GM12878 (cell line): ENCODE measurements at regions not wholly inside any gene's neighbourhood (a gene's known extent, or its start where the extent isn't known, plus 50 kb on each side); places are given as distances from the start of the nearest gene placed in this dataset.

Source experiments
- ATAC-seq: fragments of 200-7000 bp; cut with Tn5 transposase; 3 replicates; pipeline ENCODE4 v1.9.1; 2020; ENCODE audit warnings: mild to moderate bottlenecking, moderate library complexity
- BruUV-seq: library from RNA; stranded (reverse); fragments of 400-500 nt; replicated peaks from 2 replicates; lab custom pipeline; 2021; lab: Mats Ljungman, UMichigan
- CTCF ChIA-PET: fragments of 300-600 bp; sonication (Branson Sonifier 250); formaldehyde crosslinking; extraction: SDS; loops from one replicate; lab custom pipeline; 2021; ENCODE audit warnings: inconsistent platforms; lab: Yijun Ruan, JAX
- POLR2A ChIA-PET: fragments of 350-600 bp; formaldehyde crosslinking; extraction: SDS; loops from one replicate; lab custom pipeline; 2021; ENCODE audit warnings: inconsistent platforms; lab: Charles Lee
- RAD21 ChIA-PET: fragments of 300-600 bp; sonication (Branson Sonifier 250); formaldehyde crosslinking; loops from one replicate; lab custom pipeline; 2023; ENCODE audit warnings: antibody characterized with exemption; ENCODE audit not compliant: unreplicated experiment; lab: Charles Lee
- SMC1A ChIA-PET: fragments of 300-600 bp; sonication (Branson Sonifier 250); formaldehyde crosslinking; loops from one replicate; lab custom pipeline; 2023; ENCODE audit not compliant: unreplicated experiment, uncharacterized antibody; lab: Charles Lee
- DNase-seq: peaks from one replicate; pipeline ENCODE4 v3.0.0-alpha.2; 2011; ENCODE audit warnings: low read depth, low spot score
- FAIRE-seq: peaks from 3 replicates; lab custom pipeline; 2011; peaks lifted over from hg19 to GRCh38; lab: Jason Lieb, UNC
- H2AFZ ChIP-seq: 2 replicates; pipeline ENCODE4 v1.6.0; 2011; ENCODE audit warnings: low read depth, low read length, control low read depth; ENCODE audit not compliant: control insufficient read depth
- H3K27ac ChIP-seq: 2 replicates; pipeline ENCODE4 v1.5.1; 2011; ENCODE audit warnings: control low read depth; ENCODE audit not compliant: control insufficient read depth, insufficient read depth
- H3K27me3 ChIP-seq, 2 experiments: replicated peaks in 1 of 2; 2 replicates each; pipeline versions ENCODE4 v1.6.0 to v1.6.1; 2011; ENCODE audit warnings: low read length in 1 of 2; ENCODE audit not compliant: control insufficient read depth in 2 of 2, insufficient read depth in 2 of 2
- H3K36me3 ChIP-seq, 2 experiments: 2 replicates each; pipeline ENCODE4 v1.5.1; 2011; ENCODE audit warnings: low read length in 1 of 2; ENCODE audit not compliant: control insufficient read depth in 2 of 2, insufficient read depth in 2 of 2
- H3K4me1 ChIP-seq: 2 replicates; pipeline ENCODE4 v1.6.1; 2011; ENCODE audit warnings: mild to moderate bottlenecking, low read length, moderate library complexity, mixed read lengths; ENCODE audit not compliant: control insufficient read depth, insufficient read depth
- H3K4me2 ChIP-seq: 2 replicates; pipeline ENCODE4 v1.6.0; 2011; ENCODE audit warnings: control low read depth; ENCODE audit not compliant: control insufficient read depth, insufficient read depth
- H3K4me3 ChIP-seq: fragments of 200-600 bp; sonication (generic); 2 replicates; pipeline ENCODE4 v1.5.1; 2016
- H3K79me2 ChIP-seq: 2 replicates; pipeline ENCODE4 v1.6.0; 2011; ENCODE audit warnings: low read length; ENCODE audit not compliant: control insufficient read depth, insufficient read depth
- H3K9ac ChIP-seq: 2 replicates; pipeline ENCODE4 v1.8.0; 2011; ENCODE audit warnings: low read length, control low read depth, mixed read lengths; ENCODE audit not compliant: control insufficient read depth, insufficient read depth
- H3K9me3 ChIP-seq: replicated peaks from 3 replicates; pipeline ENCODE4 v1.5.1; 2011; ENCODE audit warnings: mild to moderate bottlenecking, low read length; ENCODE audit not compliant: control insufficient read depth, insufficient read depth
- H4K20me1 ChIP-seq: 2 replicates; pipeline ENCODE4 v1.6.0; 2011; ENCODE audit not compliant: control insufficient read depth, insufficient read depth
- CHD1 ChIP-seq: IDR thresholded peaks from 2 replicates; pipeline ENCODE4 v1.6.1; 2012; ENCODE audit warnings: low read depth, low read length, improper control_type of control experiment
- CREM ChIP-seq: IDR thresholded peaks from 2 replicates; pipeline ENCODE4 v1.6.1; 2014; ENCODE audit warnings: antibody characterized with exemption, low read depth
- E4F1 ChIP-seq: fragments of 450-650 bp; IDR thresholded peaks from 2 replicates; pipeline ENCODE4 v1.6.1; 2018; ENCODE audit warnings: borderline replicate concordance, mild to moderate bottlenecking; ENCODE audit not compliant: partially characterized antibody
- MEF2B ChIP-seq: fragments of 450-650 bp; IDR thresholded peaks from 2 replicates; pipeline ENCODE4 v1.6.1; 2018; ENCODE audit warnings: mild to moderate bottlenecking, moderate library complexity; ENCODE audit not compliant: partially characterized antibody, poor library complexity, severe bottlenecking
- MLLT1 ChIP-seq: fragments of 450-650 bp; IDR thresholded peaks from 2 replicates; pipeline ENCODE4 v1.6.1; 2016; ENCODE audit warnings: mild to moderate bottlenecking
- NR2F1 ChIP-seq: fragments of 450-650 bp; conservative IDR thresholded peaks from 2 replicates; pipeline ENCODE4 v1.6.1; 2017; ENCODE audit warnings: mild to moderate bottlenecking
- RFX5 ChIP-seq: IDR thresholded peaks from 2 replicates; pipeline ENCODE4 v1.6.1; 2011; ENCODE audit warnings: low read depth, low read length, improper control_type of control experiment
- TARDBP ChIP-seq: IDR thresholded peaks from 2 replicates; pipeline ENCODE4 v1.6.1; 2016; ENCODE audit warnings: borderline replicate concordance
- ZBTB33 ChIP-seq: fragments of 450-650 bp; IDR thresholded peaks from 2 replicates; pipeline ENCODE4 v1.6.1; 2017; ENCODE audit warnings: mild to moderate bottlenecking
- ZBTB40 ChIP-seq: fragments of 450-650 bp; IDR thresholded peaks from 2 replicates; pipeline ENCODE4 v1.6.1; 2016; ENCODE audit warnings: mild to moderate bottlenecking, moderate library complexity, borderline replicate concordance
- ZNF24 ChIP-seq: fragments of 450-650 bp; IDR thresholded peaks from 2 replicates; pipeline ENCODE4 v1.6.1; 2017; ENCODE audit warnings: antibody characterized with exemption, mild to moderate bottlenecking
- WGBS: methylation state at CpG from one replicate; pipeline ENCODE4 v1.1.6; 2016; ENCODE audit warnings: low lambda C conversion rate; ENCODE audit not compliant: insufficient replicate concordance, insufficient coverage; ENCODE audit errors: missing lambda C conversion rate; 5-methylcytosine and 5-hydroxymethylcytosine counted together
- in situ Hi-C: fragments of 300-500 bp; cut with MboI; formaldehyde crosslinking; loops from 9 replicates; pipeline ENCODE4 v1.14.3; 2018; ENCODE audit warnings: mixed read lengths
- intact Hi-C: fragments of 100-400 bp; cut with micrococcal nuclease; formaldehyde crosslinking; loops from one replicate; pipeline ENCODE4 v1.14.2; 2022; ENCODE audit not compliant: unreplicated experiment

GRCh38 chr11:92432515-92432914 is 207.9 kb downstream of the FAT3 start:
- Histone ChIP-seq H3K9me3 (no peaks in the 10 kb centered on the region), H3K36me3 (no peaks in the 10 kb centered on the region), H3K9ac (no peak overlapping the region), H3K79me2 (no peaks in the 10 kb centered on the region), H3K4me3 (no peak overlapping the region), H2AFZ (no peak overlapping the region), H3K4me1 (no peaks in the 10 kb centered on the region), H4K20me1 (no peaks in the 10 kb centered on the region), H3K27me3 (no peaks in the 10 kb centered on the region), H3K4me2 (no peak overlapping the region), H3K27ac (no peak overlapping the region)
- in situ Hi-C loops (no loop called here), intact Hi-C loops (no loop called here)
- CTCF ChIA-PET = no interaction called here
- POLR2A ChIA-PET = no interaction called here
- SMC1A ChIA-PET = no interaction called here
- FAIRE-seq (no peak), DNase-seq (no peak), ATAC-seq (no peak)
- RAD21 ChIA-PET = no interaction called here
- TF ChIP-seq CHD1 (no peak), CREM (no peak), NR2F1 (no peak), MEF2B (no peak), RFX5 (no peak), ZNF24 (no peak), ZBTB40 (no peak), E4F1 (no peak), TARDBP (no peak), MLLT1 (no peak), ZBTB33 (no peak)
- BruUV-seq = no TSS peak
- WGBS = 19% methylated on average over 4 of the region's 4 CpGs
